Prostate gland (tissue), 2 donors: ENCODE measurements at regions not wholly inside any gene's neighbourhood (a gene's known extent, or its start where the extent isn't known, plus 50 kb on each side); places are given as distances from the start of the nearest gene placed in this dataset.

Source experiments
- POLR2AphosphoS5 ChIP-seq: sonication (generic); formaldehyde crosslinking; IDR thresholded peaks from one replicate; pipeline ENCODE4 v1.6.1; 2017; ENCODE audit warnings: antibody characterized with exemption
- TF ChIP-seq, protein P1 (sequence below), 4 experiments: fragments of 200-600 bp in 2 of 4; fragments of 450-650 bp in 2 of 4; sonication (generic) in 2 of 4; IDR thresholded peaks; 1 replicate in 3 of 4; 2 replicates in 1 of 4; pipeline ENCODE4 v1.5.1; 2016 to 2019; ENCODE audit warnings: antibody characterized with exemption in 4 of 4, mild to moderate bottlenecking in 2 of 4, moderate library complexity in 2 of 4

DNA sequence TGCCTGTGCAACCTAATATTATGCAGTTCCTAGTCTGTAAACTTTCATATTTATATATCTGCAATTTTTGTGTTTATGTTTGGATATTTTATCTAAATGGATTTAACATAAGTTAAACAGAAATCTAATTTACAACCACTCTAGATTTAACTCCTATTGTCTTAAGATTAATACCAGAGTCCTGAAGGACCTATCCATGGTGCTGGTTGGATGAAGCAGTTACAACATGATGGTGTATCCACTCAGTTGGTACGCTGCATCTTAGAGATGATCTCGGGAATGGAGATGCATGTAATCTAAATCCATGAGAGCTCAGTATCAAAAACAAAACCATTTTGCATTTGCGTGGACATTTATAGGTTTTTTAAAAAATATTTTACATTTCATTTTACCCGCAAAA is 745.9 kb upstream of the SLC8A1 start:
- no peak for TF ChIP-seq POLR2AphosphoS5
- TF ChIP-seq, protein P1, sequence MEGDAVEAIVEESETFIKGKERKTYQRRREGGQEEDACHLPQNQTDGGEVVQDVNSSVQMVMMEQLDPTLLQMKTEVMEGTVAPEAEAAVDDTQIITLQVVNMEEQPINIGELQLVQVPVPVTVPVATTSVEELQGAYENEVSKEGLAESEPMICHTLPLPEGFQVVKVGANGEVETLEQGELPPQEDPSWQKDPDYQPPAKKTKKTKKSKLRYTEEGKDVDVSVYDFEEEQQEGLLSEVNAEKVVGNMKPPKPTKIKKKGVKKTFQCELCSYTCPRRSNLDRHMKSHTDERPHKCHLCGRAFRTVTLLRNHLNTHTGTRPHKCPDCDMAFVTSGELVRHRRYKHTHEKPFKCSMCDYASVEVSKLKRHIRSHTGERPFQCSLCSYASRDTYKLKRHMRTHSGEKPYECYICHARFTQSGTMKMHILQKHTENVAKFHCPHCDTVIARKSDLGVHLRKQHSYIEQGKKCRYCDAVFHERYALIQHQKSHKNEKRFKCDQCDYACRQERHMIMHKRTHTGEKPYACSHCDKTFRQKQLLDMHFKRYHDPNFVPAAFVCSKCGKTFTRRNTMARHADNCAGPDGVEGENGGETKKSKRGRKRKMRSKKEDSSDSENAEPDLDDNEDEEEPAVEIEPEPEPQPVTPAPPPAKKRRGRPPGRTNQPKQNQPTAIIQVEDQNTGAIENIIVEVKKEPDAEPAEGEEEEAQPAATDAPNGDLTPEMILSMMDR (IDR thresholded peaks at IDR 0.05), result no peak
